Nephron progenitor cell (in vitro differentiated cells): ENCODE measurements at regions not wholly inside any gene's neighbourhood (a gene's known extent, or its start where the extent isn't known, plus 50 kb on each side); places are given as distances from the start of the nearest gene placed in this dataset.

ENCODE experiments used
- DNase-seq: peaks from one replicate; pipeline ENCODE4 v3.0.0; 2021
- H3K27ac Mint-ChIP-seq: 2 replicates; pipeline ENCODE4 v1.8.0; 2021; ENCODE audit warnings: mild to moderate bottlenecking, moderate library complexity, mixed read lengths
- H3K27me3 Mint-ChIP-seq: 2 replicates; pipeline ENCODE4 v1.8.0; 2021; ENCODE audit warnings: mild to moderate bottlenecking, low read depth, mixed read lengths; ENCODE audit not compliant: poor library complexity
- H3K36me3 Mint-ChIP-seq: 2 replicates; pipeline ENCODE4 v1.8.0; 2021; ENCODE audit warnings: low read depth, mixed read lengths
- H3K4me1 Mint-ChIP-seq: 2 replicates; pipeline ENCODE4 v1.8.0; 2021; ENCODE audit warnings: mixed read lengths
- H3K4me3 Mint-ChIP-seq: 2 replicates; pipeline ENCODE4 v1.8.0; 2021; ENCODE audit warnings: mild to moderate bottlenecking, moderate library complexity, mixed read lengths
- H3K9me3 Mint-ChIP-seq: 2 replicates; pipeline ENCODE4 v1.8.0; 2021; ENCODE audit warnings: mild to moderate bottlenecking, moderate library complexity, mixed read lengths
- TF ChIP-seq, protein P1 (sequence below): fragments of 200-600 bp; sonication (generic); IDR thresholded peaks from 2 replicates; pipeline ENCODE4 v1.5.0; 2021; ENCODE audit warnings: antibody characterized with exemption

GRCh38 chr3:150104564-150104963, 133.9 kb upstream of the PFN2 start:
- peaks cover 60% of the 10 kb centered on the region for H3K4me1 Mint-ChIP-seq
- no peak overlapping the region for H3K27ac Mint-ChIP-seq
- peaks cover 3% of the 10 kb centered on the region for H3K27me3 Mint-ChIP-seq
- H3K4me3 Mint-ChIP-seq = peak overlapping the region; percentile 26
- TF ChIP-seq, protein P1, sequence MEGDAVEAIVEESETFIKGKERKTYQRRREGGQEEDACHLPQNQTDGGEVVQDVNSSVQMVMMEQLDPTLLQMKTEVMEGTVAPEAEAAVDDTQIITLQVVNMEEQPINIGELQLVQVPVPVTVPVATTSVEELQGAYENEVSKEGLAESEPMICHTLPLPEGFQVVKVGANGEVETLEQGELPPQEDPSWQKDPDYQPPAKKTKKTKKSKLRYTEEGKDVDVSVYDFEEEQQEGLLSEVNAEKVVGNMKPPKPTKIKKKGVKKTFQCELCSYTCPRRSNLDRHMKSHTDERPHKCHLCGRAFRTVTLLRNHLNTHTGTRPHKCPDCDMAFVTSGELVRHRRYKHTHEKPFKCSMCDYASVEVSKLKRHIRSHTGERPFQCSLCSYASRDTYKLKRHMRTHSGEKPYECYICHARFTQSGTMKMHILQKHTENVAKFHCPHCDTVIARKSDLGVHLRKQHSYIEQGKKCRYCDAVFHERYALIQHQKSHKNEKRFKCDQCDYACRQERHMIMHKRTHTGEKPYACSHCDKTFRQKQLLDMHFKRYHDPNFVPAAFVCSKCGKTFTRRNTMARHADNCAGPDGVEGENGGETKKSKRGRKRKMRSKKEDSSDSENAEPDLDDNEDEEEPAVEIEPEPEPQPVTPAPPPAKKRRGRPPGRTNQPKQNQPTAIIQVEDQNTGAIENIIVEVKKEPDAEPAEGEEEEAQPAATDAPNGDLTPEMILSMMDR = no peak
- peaks cover 21% of the 10 kb centered on the region for H3K36me3 Mint-ChIP-seq
- DNase-seq = no peak
- H3K9me3 Mint-ChIP-seq = peaks cover 31% of the 10 kb centered on the region

DNA sequence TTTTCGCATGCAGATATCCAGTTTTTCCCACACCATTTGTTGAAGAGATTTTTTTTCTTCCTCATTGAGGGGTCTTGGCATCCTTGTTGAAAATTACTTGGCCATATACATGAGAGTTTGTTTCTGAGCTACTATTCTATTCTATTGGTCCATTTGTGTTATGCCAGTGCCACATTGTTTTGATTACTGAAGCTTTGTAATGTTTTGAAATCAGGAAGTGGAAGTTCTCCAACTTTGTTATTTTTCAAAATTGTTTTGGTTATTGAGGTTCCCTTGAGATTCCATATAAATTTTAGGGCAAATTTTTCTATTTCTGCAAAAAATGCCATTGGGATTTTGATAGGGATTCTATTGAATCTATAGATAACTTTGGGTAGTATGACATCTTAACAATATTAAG, 130.3 kb upstream of the PFN2 start:
- Mint-ChIP-seq H3K27me3 (peaks cover 2% of the 10 kb centered on the region), H3K9me3 (peaks cover 35% of the 10 kb centered on the region), H3K27ac (no peak overlapping the region), H3K4me3 (no peak overlapping the region), H3K36me3 (peaks cover 21% of the 10 kb centered on the region), H3K4me1 (peaks cover 43% of the 10 kb centered on the region)
- TF ChIP-seq, protein P1 = no peak
- DNase-seq = no peak

- Mint-ChIP-seq H3K36me3 (peaks cover 21% of the 10 kb centered on the region), H3K4me3 (no peak overlapping the region), H3K27ac (no peak overlapping the region), H3K4me1 (peaks cover 23% of the 10 kb centered on the region), H3K27me3 (peaks cover 2% of the 10 kb centered on the region), H3K9me3 (peaks cover 35% of the 10 kb centered on the region)
- no peak for DNase-seq
- TF ChIP-seq, protein P1 = no peak
Measured at GRCh38 chr3:150098621-150099020, 127.9 kb upstream of the PFN2 start.

GRCh38 chr3:150097588-150097890, 126.8 kb upstream of the PFN2 start:
- Mint-ChIP-seq H3K9me3 (peaks cover 26% of the 10 kb centered on the region), H3K27me3 (peaks cover 2% of the 10 kb centered on the region), H3K27ac (no peak overlapping the region), H3K4me3 (no peak overlapping the region), H3K36me3 (peaks cover 13% of the 10 kb centered on the region), H3K4me1 (peaks cover 18% of the 10 kb centered on the region)
- TF ChIP-seq, protein P1 = no peak
- DNase-seq = no peak

- H3K27ac Mint-ChIP-seq = no peak overlapping the region
- no peak overlapping the region for H3K4me3 Mint-ChIP-seq
- TF ChIP-seq, protein P1 = no peak
- DNase-seq = no peak
- H3K4me1 Mint-ChIP-seq = peaks cover 18% of the 10 kb centered on the region
- H3K27me3 Mint-ChIP-seq = peaks cover 2% of the 10 kb centered on the region
- peaks cover 13% of the 10 kb centered on the region for H3K36me3 Mint-ChIP-seq
- peaks cover 26% of the 10 kb centered on the region for H3K9me3 Mint-ChIP-seq
Measured at GRCh38 chr3:150096700-150097587, 126.2 kb upstream of the PFN2 start.
